Esophagus squamous epithelium (tissue), 5 donors: ENCODE measurements at regions not wholly inside any gene's neighbourhood (a gene's known extent, or its start where the extent isn't known, plus 50 kb on each side); places are given as distances from the start of the nearest gene placed in this dataset.

Experiments
- DNase-seq: peaks from one replicate; lab custom pipeline; 2025; lab: John Stamatoyannopoulos, UW
- H3K27ac ChIP-seq, 4 donors: fragments of 200-600 bp; sonication (generic); one replicate each; pipeline ENCODE4 v1.5.1; 2016 to 2019; ENCODE audit warnings: mild to moderate bottlenecking in 1 of 4
- H3K27me3 ChIP-seq, 4 donors: fragments of 200-600 bp; sonication (generic); 1 replicate in 3 of 4; 2 replicates in 1 of 4; pipeline versions ENCODE4 v1.5.1 to v1.6.0; 2017 to 2021; ENCODE audit warnings: antibody characterized with exemption in 1 of 4
- H3K36me3 ChIP-seq, 3 donors: fragments of 200-600 bp; sonication (generic); one replicate each; pipeline ENCODE4 v1.5.1; 2016 to 2019
- H3K4me1 ChIP-seq, 3 donors: fragments of 200-600 bp; sonication (generic); one replicate each; pipeline ENCODE4 v1.5.1; 2017 to 2019
- H3K4me3 ChIP-seq, 4 donors: fragments of 200-600 bp; sonication (generic); 1 replicate in 3 of 4; 2 replicates in 1 of 4; pipeline ENCODE4 v1.5.1; 2016 to 2019; ENCODE audit warnings: mild to moderate bottlenecking in 2 of 4, moderate library complexity in 1 of 4
- H3K9me3 ChIP-seq, 3 donors: fragments of 200-600 bp; sonication (generic); one replicate each; pipeline ENCODE4 v1.5.1; 2016 to 2019
- POLR2A ChIP-seq, 4 donors: fragments of 450-650 bp; IDR thresholded peaks; one replicate each; pipeline ENCODE4 v1.6.1; 2017; ENCODE audit warnings: antibody characterized with exemption in 4 of 4, mild to moderate bottlenecking in 4 of 4, moderate library complexity in 3 of 4
- WGBS, 2 donors: methylation state at CpG; one replicate each; pipeline ENCODE4 v1.1.5; 2018; 5-methylcytosine and 5-hydroxymethylcytosine counted together
- intact Hi-C: fragments of 100-400 bp; cut with DNase I; formaldehyde crosslinking; loops from one replicate; pipeline ENCODE4 v1.15.0; 2022
- TF ChIP-seq, protein P1 (sequence below), 6 experiments: fragments of 450-650 bp in 4 of 6; fragments of 200-600 bp in 2 of 6; sonication (generic) in 2 of 6; IDR thresholded peaks; one replicate each; pipeline ENCODE4 v1.5.1; 2016 to 2019; ENCODE audit warnings: antibody characterized with exemption in 6 of 6, mild to moderate bottlenecking in 4 of 6, moderate library complexity in 4 of 6
- donor health status: DM: yes; HTN: yes; CAD: no.

DNA sequence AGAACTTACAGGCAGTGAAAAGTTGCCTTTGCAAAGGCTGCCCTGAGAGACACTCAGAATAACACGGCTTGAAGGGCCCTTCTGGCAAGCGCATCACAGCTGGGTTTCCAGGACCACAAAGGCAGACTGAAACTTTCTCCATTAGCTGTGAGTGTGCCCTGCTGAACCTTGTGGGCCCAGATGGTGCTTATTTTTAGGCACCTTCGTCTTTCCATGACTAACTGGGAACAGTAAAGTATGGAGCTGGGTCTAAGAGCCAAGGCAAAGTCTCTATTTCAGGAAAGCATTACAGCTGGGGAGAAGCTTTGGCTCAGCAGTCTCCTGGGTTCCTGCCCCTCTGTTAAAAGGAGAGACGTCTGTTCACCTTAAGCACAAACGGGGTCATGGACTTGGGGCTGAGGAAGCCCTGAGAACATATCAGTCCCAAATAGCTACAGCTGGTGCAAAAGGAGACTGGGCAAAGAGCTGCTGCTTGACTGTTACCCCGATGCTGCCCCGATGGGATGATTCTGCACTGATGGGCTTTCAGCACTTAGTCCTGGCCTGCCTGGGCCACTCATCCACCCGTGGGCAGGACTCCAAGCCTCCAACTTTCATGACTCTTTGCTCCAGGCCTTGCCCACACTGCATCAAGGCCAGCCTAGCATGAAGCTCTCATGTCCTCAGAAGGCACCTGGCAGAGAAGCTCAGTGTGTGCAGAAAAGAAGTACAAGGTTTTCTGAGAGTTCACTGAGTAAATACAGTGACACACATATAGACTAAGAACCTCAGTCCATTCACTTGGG lies 248.3 kb downstream of the PHLDA1 start:
- Histone ChIP-seq H3K27ac (no peak overlapping the region), H3K36me3 (no peaks in the 10 kb centered on the region), H3K4me1 (peaks cover 0 to 17% (median 5%) of the 10 kb centered on the region in 3 donors), H3K27me3 (no peaks in the 10 kb centered on the region), H3K4me3 (no peak overlapping the region), H3K9me3 (no peaks in the 10 kb centered on the region)
- intact Hi-C loops, result no loop called here
- WGBS, 2 donors, result 86 to 91% methylated on average over 2 to 4 of the region's 8 CpGs
- TF ChIP-seq, protein P1, sequence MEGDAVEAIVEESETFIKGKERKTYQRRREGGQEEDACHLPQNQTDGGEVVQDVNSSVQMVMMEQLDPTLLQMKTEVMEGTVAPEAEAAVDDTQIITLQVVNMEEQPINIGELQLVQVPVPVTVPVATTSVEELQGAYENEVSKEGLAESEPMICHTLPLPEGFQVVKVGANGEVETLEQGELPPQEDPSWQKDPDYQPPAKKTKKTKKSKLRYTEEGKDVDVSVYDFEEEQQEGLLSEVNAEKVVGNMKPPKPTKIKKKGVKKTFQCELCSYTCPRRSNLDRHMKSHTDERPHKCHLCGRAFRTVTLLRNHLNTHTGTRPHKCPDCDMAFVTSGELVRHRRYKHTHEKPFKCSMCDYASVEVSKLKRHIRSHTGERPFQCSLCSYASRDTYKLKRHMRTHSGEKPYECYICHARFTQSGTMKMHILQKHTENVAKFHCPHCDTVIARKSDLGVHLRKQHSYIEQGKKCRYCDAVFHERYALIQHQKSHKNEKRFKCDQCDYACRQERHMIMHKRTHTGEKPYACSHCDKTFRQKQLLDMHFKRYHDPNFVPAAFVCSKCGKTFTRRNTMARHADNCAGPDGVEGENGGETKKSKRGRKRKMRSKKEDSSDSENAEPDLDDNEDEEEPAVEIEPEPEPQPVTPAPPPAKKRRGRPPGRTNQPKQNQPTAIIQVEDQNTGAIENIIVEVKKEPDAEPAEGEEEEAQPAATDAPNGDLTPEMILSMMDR (IDR thresholded peaks at IDR 0.05), result no peak
- TF ChIP-seq POLR2A (IDR thresholded peaks at IDR 0.05), result no peak
- no peak for DNase-seq

DNA sequence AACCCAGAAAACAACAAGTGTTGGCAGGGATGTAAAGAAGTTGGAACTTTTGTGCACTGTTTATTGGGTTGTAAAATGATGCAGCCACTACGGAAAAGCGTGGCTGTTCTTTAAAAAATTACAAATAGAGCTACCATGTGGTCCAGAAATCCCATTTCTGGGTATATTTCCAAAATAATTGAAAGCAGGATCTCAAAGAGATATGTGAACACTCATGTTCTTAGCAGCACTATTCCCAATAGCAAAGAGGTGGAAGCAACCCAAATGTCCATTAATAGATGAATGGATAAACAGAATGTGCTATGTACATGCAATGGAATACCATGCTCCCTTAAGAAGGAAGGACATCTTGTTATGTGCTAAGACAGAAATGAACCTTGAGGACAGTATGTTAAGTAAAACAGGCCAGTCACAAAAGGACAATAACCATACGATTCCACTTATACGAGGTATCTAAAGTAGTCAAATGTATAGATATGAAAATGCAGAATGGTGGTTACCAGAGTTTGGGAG lies 249.5 kb downstream of the PHLDA1 start:
- Histone ChIP-seq H3K4me3 (no peak overlapping the region), H3K9me3 (no peaks in the 10 kb centered on the region), H3K4me1 (peaks cover 0 to 17% (median 5%) of the 10 kb centered on the region in 3 donors), H3K27me3 (no peaks in the 10 kb centered on the region), H3K27ac (no peak overlapping the region), H3K36me3 (no peaks in the 10 kb centered on the region)
- TF ChIP-seq POLR2A (IDR thresholded peaks at IDR 0.05), result no peak
- TF ChIP-seq, protein P1 (IDR thresholded peaks at IDR 0.05), result no peak
- intact Hi-C loops, result no loop called here
- WGBS, 2 donors, result 69 to 83% methylated on average over 4 of the region's 4 CpGs
- no peak for DNase-seq

DNA sequence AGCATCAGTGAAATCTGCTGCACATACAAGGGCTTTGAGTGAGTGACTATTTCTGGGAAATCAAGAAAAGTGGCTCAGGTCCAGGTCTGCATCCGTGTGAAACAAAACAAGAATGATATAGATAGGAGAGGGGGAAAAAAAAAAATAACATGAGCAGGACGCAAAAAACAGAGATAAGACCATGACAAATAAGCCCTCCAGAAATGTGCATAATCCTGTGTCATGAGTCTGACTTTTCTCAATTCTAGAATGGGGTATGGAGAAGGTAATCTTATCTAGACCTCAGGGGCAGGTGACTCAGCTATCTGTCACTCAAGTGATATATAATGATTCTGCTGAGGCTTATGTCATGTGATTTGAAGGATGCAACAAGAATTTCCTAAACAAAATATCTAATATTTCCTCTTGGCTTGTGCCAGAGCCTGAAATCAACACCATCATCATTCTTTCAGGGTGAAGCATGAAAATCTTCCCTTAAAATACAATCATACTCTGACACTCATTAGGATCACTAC lies 250.0 kb downstream of the PHLDA1 start:
- Histone ChIP-seq H3K9me3 (no peaks in the 10 kb centered on the region), H3K27me3 (no peaks in the 10 kb centered on the region), H3K27ac (no peak overlapping the region), H3K36me3 (no peaks in the 10 kb centered on the region), H3K4me3 (no peak overlapping the region), H3K4me1 (peaks cover 0 to 17% (median 5%) of the 10 kb centered on the region in 3 donors)
- WGBS, 2 donors, result 22 to 40% methylated on average over 2 of the region's 2 CpGs
- DNase-seq, result no peak
- intact Hi-C loops, result no loop called here
- TF ChIP-seq, protein P1 (IDR thresholded peaks at IDR 0.05), result no peak
- TF ChIP-seq POLR2A (IDR thresholded peaks at IDR 0.05), result no peak

DNA sequence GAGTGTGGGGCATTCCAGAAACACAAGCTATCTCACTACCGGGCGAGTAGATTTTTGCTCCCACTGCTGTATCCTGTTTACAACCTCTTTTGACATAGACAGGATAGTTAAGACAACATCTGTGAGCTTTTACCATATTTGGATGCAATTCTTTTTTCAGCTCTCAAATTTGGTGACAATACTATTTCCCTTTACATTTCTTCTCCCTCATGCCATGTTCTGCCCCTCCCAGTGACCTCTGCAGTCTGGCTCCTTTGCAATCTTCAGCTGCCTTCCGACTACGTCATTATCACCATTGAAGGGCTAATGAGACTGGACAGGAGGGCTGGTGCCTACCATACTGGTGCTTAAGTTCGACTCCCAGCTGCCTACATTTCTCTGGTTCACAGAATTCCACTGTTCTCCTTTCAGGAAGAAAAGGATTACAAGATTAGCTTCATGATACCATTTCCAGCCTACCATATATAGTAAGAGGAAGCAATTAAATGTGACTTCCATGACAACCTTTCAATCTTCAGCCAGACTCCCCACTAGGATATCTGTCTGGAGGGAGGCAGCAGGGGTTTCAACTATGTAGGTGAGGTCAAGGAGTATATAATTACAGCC lies 251.6 kb downstream of the PHLDA1 start:
- Histone ChIP-seq H3K4me3 (no peak overlapping the region), H3K4me1 (peaks cover 0 to 17% (median 5%) of the 10 kb centered on the region in 3 donors), H3K27ac (no peak overlapping the region), H3K27me3 (no peaks in the 10 kb centered on the region), H3K36me3 (no peaks in the 10 kb centered on the region), H3K9me3 (no peaks in the 10 kb centered on the region)
- no peak for DNase-seq
- TF ChIP-seq POLR2A (IDR thresholded peaks at IDR 0.05), result no peak
- TF ChIP-seq, protein P1 (IDR thresholded peaks at IDR 0.05), result no peak
- intact Hi-C loops, result no loop called here
- 86 to 89% methylated on average over 5 of the region's 5 CpGs for WGBS, 2 donors
